Loucy (cell line): ENCODE measurements at regions not wholly inside any gene's neighbourhood (a gene's known extent, or its start where the extent isn't known, plus 50 kb on each side); places are given as distances from the start of the nearest gene placed in this dataset.

ENCODE experiments used
- H2AFZ ChIP-seq: fragments of 200-600 bp; sonication (generic); 2 replicates; pipeline ENCODE4 v1.6.0; 2016; ENCODE audit warnings: antibody characterized with exemption, mild to moderate bottlenecking, low read length, moderate library complexity
- H3F3A ChIP-seq: fragments of 200-600 bp; 2 replicates; pipeline ENCODE4 v1.6.0; 2016; ENCODE audit warnings: antibody characterized with exemption, low read depth, mild to moderate bottlenecking
- H3K27me3 ChIP-seq: fragments of 200-600 bp; sonication (generic); 2 replicates; pipeline ENCODE4 v1.6.1; 2014; ENCODE audit warnings: low read length, mild to moderate bottlenecking; ENCODE audit not compliant: insufficient read depth, poor library complexity, severe bottlenecking
- H3K36me3 ChIP-seq: fragments of 200-600 bp; sonication (generic); 2 replicates; pipeline ENCODE4 v1.6.1; 2016; ENCODE audit warnings: low read length; ENCODE audit not compliant: insufficient read depth
- H3K4me1 ChIP-seq: fragments of 200-600 bp; sonication (generic); 2 replicates; pipeline ENCODE4 v1.5.1; 2014; ENCODE audit warnings: low read length, mild to moderate bottlenecking; ENCODE audit not compliant: insufficient read depth, poor library complexity, severe bottlenecking
- H3K4me2 ChIP-seq: fragments of 200-600 bp; sonication (generic); 2 replicates; pipeline ENCODE4 v1.6.0; 2014; ENCODE audit warnings: antibody characterized with exemption, low read length, low read depth, mild to moderate bottlenecking; ENCODE audit not compliant: poor library complexity, severe bottlenecking
- H3K4me3 ChIP-seq: fragments of 200-600 bp; sonication (generic); 2 replicates; pipeline ENCODE4 v1.5.1; 2014; ENCODE audit warnings: low read length, mild to moderate bottlenecking, mixed read lengths; ENCODE audit not compliant: poor library complexity, severe bottlenecking
- H3K79me2 ChIP-seq: fragments of 200-600 bp; sonication (generic); 2 replicates; pipeline ENCODE4 v1.6.1; 2014; ENCODE audit warnings: low read length; ENCODE audit not compliant: insufficient read depth
- H3K9ac ChIP-seq: fragments of 200-600 bp; sonication (generic); 2 replicates; pipeline ENCODE4 v1.6.0; 2014; ENCODE audit warnings: mild to moderate bottlenecking, low read depth, low read length, moderate library complexity; ENCODE audit not compliant: poor library complexity, severe bottlenecking
- H3K9me2 ChIP-seq: fragments of 200-600 bp; sonication (generic); replicated peaks from 2 replicates; pipeline ENCODE4 v1.6.1; 2016; ENCODE audit warnings: low read depth, low read length, mixed read lengths
- H3K9me3 ChIP-seq: fragments of 200-600 bp; sonication (generic); 2 replicates; pipeline ENCODE4 v1.6.1; 2014; ENCODE audit warnings: mild to moderate bottlenecking, antibody characterized with exemption, low read length, low read depth; ENCODE audit not compliant: insufficient read depth
- H4K20me1 ChIP-seq: fragments of 200-600 bp; sonication (generic); 2 replicates; pipeline ENCODE4 v1.6.0; 2014; ENCODE audit warnings: antibody characterized with exemption, low read length, mild to moderate bottlenecking; ENCODE audit not compliant: insufficient read depth, poor library complexity, severe bottlenecking
- CTCF ChIP-seq: fragments of 200-600 bp; sonication (generic); conservative IDR thresholded peaks from 2 replicates; pipeline ENCODE4 v1.5.1; 2014; ENCODE audit warnings: mild to moderate bottlenecking, antibody characterized with exemption, low read length
- EZH2phosphoT487 ChIP-seq: fragments of 200-600 bp; IDR thresholded peaks from 2 replicates; pipeline ENCODE4 v1.6.1; 2018; ENCODE audit warnings: antibody characterized with exemption, mild to moderate bottlenecking, moderate library complexity, borderline replicate concordance

GRCh38 chr11:112582366-112582765 is 321.7 kb upstream of the PLET1 start:
- no peak overlapping the region for H3K4me2 ChIP-seq
- H3K4me1 ChIP-seq: no peaks in the 10 kb centered on the region
- TF ChIP-seq EZH2phosphoT487: no peak
- TF ChIP-seq CTCF: no peak
- no peak overlapping the region for H3K4me3 ChIP-seq
- no peak overlapping the region for H3K9ac ChIP-seq
- H4K20me1 ChIP-seq: no peaks in the 10 kb centered on the region
- no peaks in the 10 kb centered on the region for H3K9me3 ChIP-seq
- H3K9me2 ChIP-seq: no peaks in the 10 kb centered on the region
- no peak overlapping the region for H2AFZ ChIP-seq
- no peaks in the 10 kb centered on the region for H3K79me2 ChIP-seq
- no peaks in the 10 kb centered on the region for H3K27me3 ChIP-seq
- H3F3A ChIP-seq: no peaks in the 10 kb centered on the region
- no peaks in the 10 kb centered on the region for H3K36me3 ChIP-seq

GRCh38 chr11:112583261-112583893 is 322.7 kb upstream of the PLET1 start:
- Histone ChIP-seq H2AFZ (no peak overlapping the region), H3K4me3 (no peak overlapping the region)

GRCh38 chr11:112584672-112585071 is 324.0 kb upstream of the PLET1 start:
- no peaks in the 10 kb centered on the region for H3K4me1 ChIP-seq
- no peak overlapping the region for H3K9ac ChIP-seq
- no peaks in the 10 kb centered on the region for H3K9me3 ChIP-seq
- no peaks in the 10 kb centered on the region for H3K36me3 ChIP-seq
- no peaks in the 10 kb centered on the region for H3F3A ChIP-seq
- H3K9me2 ChIP-seq: no peaks in the 10 kb centered on the region
- no peaks in the 10 kb centered on the region for H3K27me3 ChIP-seq
- no peaks in the 10 kb centered on the region for H4K20me1 ChIP-seq
- no peak overlapping the region for H3K4me3 ChIP-seq
- no peaks in the 10 kb centered on the region for H3K79me2 ChIP-seq
- no peak overlapping the region for H2AFZ ChIP-seq
- H3K4me2 ChIP-seq: no peak overlapping the region
- TF ChIP-seq CTCF (peak; percentile 45), EZH2phosphoT487 (no peak)

More at GRCh38 chr11:112583261-112583893, 322.7 kb upstream of the PLET1 start:
- H3K9me2 ChIP-seq: no peaks in the 10 kb centered on the region
- TF ChIP-seq CTCF (no peak), EZH2phosphoT487 (no peak)
- no peaks in the 10 kb centered on the region for H3K9me3 ChIP-seq
- no peaks in the 10 kb centered on the region for H4K20me1 ChIP-seq
- H3K36me3 ChIP-seq: no peaks in the 10 kb centered on the region
- H3K4me2 ChIP-seq: no peak overlapping the region
- no peaks in the 10 kb centered on the region for H3K27me3 ChIP-seq
- H3K79me2 ChIP-seq: no peaks in the 10 kb centered on the region
- no peaks in the 10 kb centered on the region for H3K4me1 ChIP-seq
- H3F3A ChIP-seq: no peaks in the 10 kb centered on the region
- H3K9ac ChIP-seq: no peak overlapping the region
